ENCODE measurements at regions not wholly inside any gene's neighbourhood (a gene's known extent, or its start where the extent isn't known, plus 50 kb on each side); places are given as distances from the start of the nearest gene placed in this dataset.

GRCh38 chr3:178340506-178340905 is 195.7 kb upstream of the KCNMB2 start:
- TF ChIP-seq POLR2A (IDR thresholded peaks at IDR 0.05; ENCODE audit: low read depth, low read length) (no peak), POLR2AphosphoS5 (IDR thresholded peaks at IDR 0.05; ENCODE audit: low read depth, low read length) (no peak), TAF1 (IDR thresholded peaks at IDR 0.05; ENCODE audit: low read depth, low read length) (no peak), POU2F2 (IDR thresholded peaks at IDR 0.05; ENCODE audit: low read depth, low read length) (no peak), SPI1 (IDR thresholded peaks at IDR 0.05; ENCODE audit: low read depth, low read length) (no peak), PAX5 (IDR thresholded peaks at IDR 0.05; ENCODE audit: insufficient read depth, low read length, severe bottlenecking) (no peak)

Data from GM12891 (cell line).